RWPE2 (cell line): ENCODE measurements at regions not wholly inside any gene's neighbourhood (a gene's known extent, or its start where the extent isn't known, plus 50 kb on each side); places are given as distances from the start of the nearest gene placed in this dataset.
A peak's percentile ranks its signal among the peaks of the same experiment; 100 is the strongest.

Experiments
- ATAC-seq: fragments of 200-7000 bp; cut with Tn5 transposase; 3 replicates; pipeline ENCODE4 v1.9.1; 2021; ENCODE audit warnings: low read depth
- DNase-seq: peaks from one replicate; pipeline ENCODE4 v3.0.0-alpha.2; 2020; ENCODE audit warnings: low spot score
- H3K27ac ChIP-seq: fragments of 450-650 bp; 2 replicates; pipeline ENCODE4 v1.5.1; 2017; ENCODE audit warnings: mild to moderate bottlenecking; ENCODE audit not compliant: poor library complexity, severe bottlenecking
- H3K27me3 ChIP-seq: fragments of 250-450 bp; sonication (Bioruptor Pico); 2 replicates; pipeline ENCODE4 v1.5.1; 2021; ENCODE audit warnings: mild to moderate bottlenecking, moderate library complexity; ENCODE audit not compliant: insufficient read depth, poor library complexity, severe bottlenecking
- H3K36me3 ChIP-seq: fragments of 250-450 bp; sonication (Bioruptor Pico); 2 replicates; pipeline ENCODE4 v1.5.1; 2020; ENCODE audit warnings: low read depth, mild to moderate bottlenecking, moderate library complexity
- H3K4me1 ChIP-seq: fragments of 250-450 bp; sonication (Bioruptor Pico); 2 replicates; pipeline ENCODE4 v1.5.1; 2021; ENCODE audit warnings: mild to moderate bottlenecking, moderate library complexity; ENCODE audit not compliant: insufficient read depth, poor library complexity, severe bottlenecking
- H3K4me3 ChIP-seq: fragments of 250-450 bp; sonication (Bioruptor Pico); 2 replicates; pipeline ENCODE4 v1.5.1; 2021; ENCODE audit warnings: mild to moderate bottlenecking, moderate library complexity; ENCODE audit not compliant: severe bottlenecking
- H3K9me3 ChIP-seq: fragments of 250-450 bp; sonication (Bioruptor Pico); 2 replicates; pipeline ENCODE4 v1.5.1; 2021; ENCODE audit warnings: mild to moderate bottlenecking, moderate library complexity; ENCODE audit not compliant: severe bottlenecking
- CTCF ChIP-seq: fragments of 450-650 bp; IDR thresholded peaks from one replicate; pipeline ENCODE4 v1.5.1; 2017; ENCODE audit warnings: mild to moderate bottlenecking, moderate library complexity; ENCODE audit not compliant: poor library complexity, severe bottlenecking

- no peaks in the 10 kb centered on the region for H3K36me3 ChIP-seq
- peaks cover 9% of the 10 kb centered on the region for H3K27me3 ChIP-seq
- no peak for DNase-seq
- ATAC-seq = no peak
- no peak overlapping the region for H3K27ac ChIP-seq
- no peak overlapping the region for H3K4me3 ChIP-seq
- no peak for TF ChIP-seq CTCF
- H3K9me3 ChIP-seq = no peaks in the 10 kb centered on the region
- no peaks in the 10 kb centered on the region for H3K4me1 ChIP-seq
Observed at GRCh38 chr7:136139417-136139816, 162.3 kb upstream of the MTPN start.

- Histone ChIP-seq H3K4me1 (no peaks in the 10 kb centered on the region), H3K36me3 (no peaks in the 10 kb centered on the region), H3K27ac (no peak overlapping the region), H3K27me3 (peaks cover 9% of the 10 kb centered on the region), H3K9me3 (no peaks in the 10 kb centered on the region), H3K4me3 (no peak overlapping the region)
- no peak for ATAC-seq
- no peak for TF ChIP-seq CTCF
- no peak for DNase-seq
Observed at GRCh38 chr7:136138991-136139390, 161.8 kb upstream of the MTPN start.

DNA sequence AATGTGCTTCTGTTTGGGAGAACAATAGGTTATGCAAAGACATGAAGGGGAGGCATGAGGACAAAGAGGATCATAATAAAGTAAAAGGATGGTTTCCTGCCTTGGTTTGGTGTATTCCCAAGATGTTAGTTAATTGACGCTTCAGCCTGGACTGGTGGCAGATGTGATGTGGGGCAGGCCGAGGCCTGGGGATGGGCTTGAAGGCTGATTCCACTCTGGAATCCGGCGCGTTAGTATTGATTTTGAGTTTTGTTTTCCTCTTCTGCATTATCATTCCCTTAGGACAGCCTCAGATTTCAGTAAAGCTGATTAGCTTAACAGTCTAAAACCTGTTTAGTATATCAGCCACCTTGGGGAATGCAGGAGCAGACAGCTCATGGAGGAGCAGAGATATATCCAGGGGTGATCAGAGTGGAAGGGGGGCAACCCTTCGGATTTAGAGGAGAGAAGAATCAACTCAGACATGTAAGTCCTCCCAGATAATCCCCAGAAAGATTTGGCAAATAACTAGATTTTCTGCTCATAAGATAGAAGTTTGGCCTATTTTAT lies 159.8 kb upstream of the MTPN start:
- ATAC-seq (no peak), DNase-seq (no peak)
- H3K9me3 ChIP-seq = no peaks in the 10 kb centered on the region
- no peak overlapping the region for H3K27ac ChIP-seq
- no peaks in the 10 kb centered on the region for H3K4me1 ChIP-seq
- H3K27me3 ChIP-seq = peaks cover 9% of the 10 kb centered on the region
- no peaks in the 10 kb centered on the region for H3K36me3 ChIP-seq
- no peak for TF ChIP-seq CTCF
- H3K4me3 ChIP-seq = no peak overlapping the region

- no peaks in the 10 kb centered on the region for H3K9me3 ChIP-seq
- no peak for DNase-seq
- no peak overlapping the region for H3K27ac ChIP-seq
- no peaks in the 10 kb centered on the region for H3K36me3 ChIP-seq
- ATAC-seq = peak; percentile 89
- no peaks in the 10 kb centered on the region for H3K4me1 ChIP-seq
- no peak overlapping the region for H3K4me3 ChIP-seq
- peaks cover 6% of the 10 kb centered on the region for H3K27me3 ChIP-seq
- no peak for TF ChIP-seq CTCF
Observed at GRCh38 chr7:136134503-136134902, 157.3 kb upstream of the MTPN start.

DNA sequence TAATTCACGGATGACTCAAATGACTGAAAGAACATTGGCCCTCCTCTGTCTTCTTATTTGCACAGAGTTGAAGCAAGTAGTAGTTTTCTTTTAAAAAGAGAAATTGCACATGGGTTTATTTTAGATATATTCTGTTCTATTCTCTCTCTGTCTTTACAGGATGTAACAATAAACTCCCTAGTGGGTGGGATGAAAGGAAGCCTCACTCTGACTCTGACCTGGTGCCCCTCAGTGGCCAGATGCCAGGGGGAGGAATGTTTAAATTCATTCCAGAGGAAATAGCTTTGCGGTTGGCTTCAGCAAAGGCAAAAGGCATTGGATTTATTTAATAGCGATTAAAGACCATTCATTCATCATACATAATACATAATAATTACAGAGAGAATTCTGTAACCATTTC lies 156.4 kb upstream of the MTPN start:
- no peaks in the 10 kb centered on the region for H3K9me3 ChIP-seq
- H3K36me3 ChIP-seq = no peaks in the 10 kb centered on the region
- no peak for ATAC-seq
- peaks cover 6% of the 10 kb centered on the region for H3K27me3 ChIP-seq
- H3K4me1 ChIP-seq = no peaks in the 10 kb centered on the region
- DNase-seq = no peak
- no peak for TF ChIP-seq CTCF
- H3K4me3 ChIP-seq = no peak overlapping the region
- H3K27ac ChIP-seq = no peak overlapping the region
